Eye (tissue), 1 donor: ENCODE measurements at regions not wholly inside any gene's neighbourhood (a gene's known extent, or its start where the extent isn't known, plus 50 kb on each side); places are given as distances from the start of the nearest gene placed in this dataset.

ENCODE experiments used
- DNase-seq: peaks from one replicate; pipeline ENCODE4 v3.0.0-alpha.2; 2015

- DNase-seq = no peak
These were observed 50.2 kb upstream of the LRP8 start for GRCh38 chr1:53378061-53378460.

GRCh38 chr1:53378932-53379661 lies 51.2 kb upstream of the LRP8 start:
- no peak for DNase-seq

GRCh38 chr1:53379662-53380002 lies 51.8 kb upstream of the LRP8 start:
- no peak for DNase-seq

GRCh38 chr1:53380296-53380695 lies 52.4 kb upstream of the LRP8 start:
- no peak for DNase-seq

GRCh38 chr1:53381790-53382401 lies 54.0 kb upstream of the LRP8 start:
- DNase-seq = no peak

- DNase-seq = no peak
These were observed 55.4 kb upstream of the LRP8 start for GRCh38 chr1:53383136-53383870.

GRCh38 chr1:53384796-53385195 lies 56.9 kb upstream of the LRP8 start:
- DNase-seq = no peak

GRCh38 chr1:53385276-53386225 lies 57.7 kb upstream of the LRP8 start:
- DNase-seq = no peak

GRCh38 chr1:53388963-53389362 lies 61.1 kb upstream of the LRP8 start:
- no peak for DNase-seq

- DNase-seq = no peak
These were observed 62.4 kb upstream of the LRP8 start for GRCh38 chr1:53390261-53390660.

- DNase-seq = no peak
These were observed 62.9 kb upstream of the LRP8 start for GRCh38 chr1:53390736-53391135.

- DNase-seq = no peak
These were observed 63.4 kb upstream of the LRP8 start for GRCh38 chr1:53391296-53391695.

GRCh38 chr1:53391982-53392381 lies 64.1 kb upstream of the LRP8 start:
- no peak for DNase-seq

- no peak for DNase-seq
These were observed 64.6 kb upstream of the LRP8 start for GRCh38 chr1:53392460-53392859.

- DNase-seq = peak; percentile 93
These were observed 65.5 kb upstream of the LRP8 start for GRCh38 chr1:53393325-53393792.

GRCh38 chr1:53394306-53394705 lies 64.9 kb upstream of the DMRTB1 start:
- DNase-seq = no peak

GRCh38 chr1:53395671-53396215 lies 63.5 kb upstream of the DMRTB1 start:
- DNase-seq = no peak

- DNase-seq = no peak
These were observed 62.5 kb upstream of the DMRTB1 start for GRCh38 chr1:53396573-53397268.

GRCh38 chr1:53398091-53398490 lies 61.1 kb upstream of the DMRTB1 start:
- no peak for DNase-seq

GRCh38 chr1:53398576-53399365 lies 60.4 kb upstream of the DMRTB1 start:
- no peak for DNase-seq
